ENCODE measurements at regions not wholly inside any gene's neighbourhood (a gene's known extent, or its start where the extent isn't known, plus 50 kb on each side); places are given as distances from the start of the nearest gene placed in this dataset.
"Not testable (repeated sequence)": the region's sequence is repeated elsewhere in the genome, so short reads cannot be mapped to it uniquely, and the experiment has no call there.

DNA sequence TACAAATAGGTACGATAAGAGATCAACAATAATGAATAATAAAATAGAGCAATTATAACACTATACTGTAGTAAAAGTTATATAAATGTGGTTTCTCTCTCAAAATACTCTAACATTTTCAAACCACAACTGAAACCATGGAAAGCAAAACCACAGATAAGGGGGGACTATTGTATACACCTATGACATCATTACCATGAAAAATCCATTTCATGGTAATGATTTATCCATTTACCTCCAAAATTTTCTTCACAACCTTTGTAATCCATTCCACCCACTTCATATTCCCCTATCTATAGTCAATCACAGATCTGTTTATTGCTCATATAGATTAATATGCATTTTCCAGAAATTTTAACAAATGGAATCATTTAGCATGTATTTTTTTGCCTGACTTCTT is 163.9 kb upstream of the G2E3 start:
- no peak overlapping the region for H3K27ac ChIP-seq (ENCODE audit: low read depth, low read length)
- no peak overlapping the region for H3K9ac ChIP-seq (ENCODE audit: low read depth, low read length)
- no peaks in the 10 kb centered on the region for H3K4me1 ChIP-seq (ENCODE audit: control insufficient read depth, insufficient read depth, low read length)
- H3K4me3 ChIP-seq (ENCODE audit: low read depth, low read length) = no peak overlapping the region
- H3K36me3 ChIP-seq (ENCODE audit: control insufficient read depth, insufficient read depth, low read length) = no peaks in the 10 kb centered on the region
- no peaks in the 10 kb centered on the region for H3K9me3 ChIP-seq (ENCODE audit: control insufficient read depth, insufficient read depth, low read length)
- no peaks in the 10 kb centered on the region for H3K27me3 ChIP-seq (ENCODE audit: control insufficient read depth, insufficient read depth, low read length)

DNA sequence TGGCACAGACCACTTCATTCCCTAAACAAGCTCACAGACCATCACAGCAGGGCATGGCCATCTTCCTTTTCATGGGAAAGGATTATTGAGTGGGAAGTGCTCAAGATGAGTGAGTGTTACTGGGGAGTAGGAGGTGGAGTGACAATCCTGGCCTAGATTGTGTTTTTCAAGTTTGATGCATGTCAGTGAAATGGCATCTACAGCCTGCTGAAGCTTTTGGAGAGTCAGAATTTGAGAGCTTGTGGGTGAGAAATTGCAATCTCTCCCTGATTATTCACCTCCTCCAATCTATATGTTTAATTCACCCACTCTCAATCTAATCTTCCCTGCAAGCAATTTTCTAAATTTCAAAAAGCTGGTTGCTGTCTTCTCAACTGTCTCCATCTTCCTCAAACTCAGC is 156.1 kb upstream of the G2E3 start:
- no peak overlapping the region for H3K27ac ChIP-seq (ENCODE audit: low read depth, low read length)
- H3K4me1 ChIP-seq (ENCODE audit: control insufficient read depth, insufficient read depth, low read length) = no peaks in the 10 kb centered on the region
- no peaks in the 10 kb centered on the region for H3K9me3 ChIP-seq (ENCODE audit: control insufficient read depth, insufficient read depth, low read length)
- H3K27me3 ChIP-seq (ENCODE audit: control insufficient read depth, insufficient read depth, low read length) = no peaks in the 10 kb centered on the region
- H3K36me3 ChIP-seq (ENCODE audit: control insufficient read depth, insufficient read depth, low read length) = no peaks in the 10 kb centered on the region
- H3K4me3 ChIP-seq (ENCODE audit: low read depth, low read length) = no peak overlapping the region
- no peak overlapping the region for H3K9ac ChIP-seq (ENCODE audit: low read depth, low read length)

DNA sequence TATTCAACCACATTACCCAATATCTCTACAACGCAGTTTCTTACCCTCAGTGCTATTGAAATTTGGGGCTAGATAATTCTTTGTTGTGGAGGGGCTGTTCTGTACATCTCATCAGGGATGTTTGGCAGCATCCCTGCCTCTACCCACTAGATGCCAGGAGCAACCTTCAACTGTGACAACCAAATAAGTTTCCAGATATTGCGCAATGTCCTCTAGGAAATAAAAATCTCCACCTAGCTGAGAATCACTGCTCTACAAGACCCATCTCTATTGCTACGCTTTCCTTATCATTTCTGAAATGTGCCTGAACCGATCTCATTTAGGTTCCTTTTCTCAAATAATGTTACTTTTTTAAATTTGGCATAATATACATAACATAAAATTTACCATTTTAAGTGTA is 155.2 kb upstream of the G2E3 start:
- no peaks in the 10 kb centered on the region for H3K9me3 ChIP-seq (ENCODE audit: control insufficient read depth, insufficient read depth, low read length)
- no peak overlapping the region for H3K4me3 ChIP-seq (ENCODE audit: low read depth, low read length)
- H3K27me3 ChIP-seq (ENCODE audit: control insufficient read depth, insufficient read depth, low read length) = no peaks in the 10 kb centered on the region
- no peaks in the 10 kb centered on the region for H3K4me1 ChIP-seq (ENCODE audit: control insufficient read depth, insufficient read depth, low read length)
- no peak overlapping the region for H3K9ac ChIP-seq (ENCODE audit: low read depth, low read length)
- no peaks in the 10 kb centered on the region for H3K36me3 ChIP-seq (ENCODE audit: control insufficient read depth, insufficient read depth, low read length)
- no peak overlapping the region for H3K27ac ChIP-seq (ENCODE audit: low read depth, low read length)

DNA sequence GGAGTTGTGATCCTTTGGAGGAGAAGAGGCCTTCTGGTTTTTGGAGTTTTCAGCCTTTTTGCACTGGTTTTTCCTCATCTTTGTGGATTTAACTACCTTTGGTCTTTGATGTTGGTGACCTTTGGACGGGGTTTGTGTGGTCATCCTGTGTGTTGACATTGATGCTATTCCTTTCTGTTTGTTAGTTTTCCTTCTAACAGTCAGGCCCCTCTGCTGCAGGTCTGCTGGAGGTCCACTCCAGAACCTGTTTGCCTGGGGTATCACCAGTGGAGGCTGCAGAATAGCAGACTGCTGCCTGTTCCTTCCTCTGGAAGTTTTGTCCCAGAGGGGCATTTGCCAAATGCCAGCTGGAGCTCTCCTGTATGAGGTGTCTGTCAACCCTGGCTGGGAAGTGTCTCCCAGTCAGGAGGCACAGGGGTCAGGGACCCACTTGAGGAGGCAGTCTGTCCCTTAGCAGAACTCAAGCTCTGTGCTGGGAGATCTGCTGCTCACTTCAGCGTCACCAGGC is 149.4 kb upstream of the G2E3 start:
- not testable (repeated sequence) for H3K36me3 ChIP-seq (ENCODE audit: control insufficient read depth, insufficient read depth, low read length); H3K4me3 ChIP-seq (ENCODE audit: low read depth, low read length); H3K27me3 ChIP-seq (ENCODE audit: control insufficient read depth, insufficient read depth, low read length); H3K9me3 ChIP-seq (ENCODE audit: control insufficient read depth, insufficient read depth, low read length); H3K4me1 ChIP-seq (ENCODE audit: control insufficient read depth, insufficient read depth, low read length); H3K27ac ChIP-seq (ENCODE audit: low read depth, low read length); H3K9ac ChIP-seq (ENCODE audit: low read depth, low read length)

DNA sequence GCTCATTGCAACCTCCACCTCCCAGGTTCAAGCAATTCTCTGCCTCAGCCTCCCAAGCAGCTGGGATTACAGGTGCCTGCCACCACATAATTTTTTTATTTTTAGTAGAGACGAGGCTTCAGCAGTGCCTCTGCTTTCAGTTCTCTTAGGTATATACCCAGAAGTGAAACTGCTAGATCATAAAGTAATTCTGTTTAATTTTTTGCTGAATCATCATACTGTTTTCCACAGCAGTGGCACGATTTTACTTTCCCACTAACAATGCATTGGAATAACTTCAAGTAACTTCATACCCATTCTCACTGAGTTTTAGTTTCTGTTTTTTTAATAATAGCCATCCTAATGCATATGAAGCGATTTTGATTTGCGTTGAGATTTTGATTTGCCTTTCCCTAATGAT is 148.0 kb upstream of the G2E3 start:
- Histone ChIP-seq H3K9me3 (ENCODE audit: control insufficient read depth, insufficient read depth, low read length) (no peaks in the 10 kb centered on the region; the same call in 1 of the 2 replicates), H3K9ac (ENCODE audit: low read depth, low read length) (no peak overlapping the region), H3K4me3 (ENCODE audit: low read depth, low read length) (no peak overlapping the region), H3K4me1 (ENCODE audit: control insufficient read depth, insufficient read depth, low read length) (no peaks in the 10 kb centered on the region), H3K36me3 (ENCODE audit: control insufficient read depth, insufficient read depth, low read length) (no peaks in the 10 kb centered on the region), H3K27me3 (ENCODE audit: control insufficient read depth, insufficient read depth, low read length) (no peaks in the 10 kb centered on the region), H3K27ac (ENCODE audit: low read depth, low read length) (no peak overlapping the region)

DNA sequence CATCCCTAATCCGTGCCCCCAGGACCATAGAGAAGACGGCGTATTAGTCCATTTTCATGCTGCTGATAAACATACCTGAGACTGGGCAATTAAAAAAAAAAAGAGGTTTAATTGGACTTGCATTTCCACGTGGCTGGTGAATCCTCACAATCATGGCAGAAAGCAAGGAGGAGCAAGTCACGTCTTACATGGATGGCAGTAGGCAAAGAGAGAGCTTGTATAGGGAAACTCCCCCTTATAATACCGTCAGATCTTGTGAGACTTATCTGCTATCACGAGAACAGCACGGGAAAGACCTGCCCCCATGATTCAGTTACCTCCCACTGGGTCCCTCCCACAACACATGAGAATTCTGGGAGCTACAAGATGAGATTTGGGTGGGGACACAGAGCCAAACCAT is 145.8 kb upstream of the G2E3 start:
- H3K27me3 ChIP-seq (ENCODE audit: control insufficient read depth, insufficient read depth, low read length); H3K9me3 ChIP-seq (ENCODE audit: control insufficient read depth, insufficient read depth, low read length); H3K4me3 ChIP-seq (ENCODE audit: low read depth, low read length); H3K9ac ChIP-seq (ENCODE audit: low read depth, low read length); H3K36me3 ChIP-seq (ENCODE audit: control insufficient read depth, insufficient read depth, low read length); H3K27ac ChIP-seq (ENCODE audit: low read depth, low read length); H3K4me1 ChIP-seq (ENCODE audit: control insufficient read depth, insufficient read depth, low read length): not testable (repeated sequence)

DNA sequence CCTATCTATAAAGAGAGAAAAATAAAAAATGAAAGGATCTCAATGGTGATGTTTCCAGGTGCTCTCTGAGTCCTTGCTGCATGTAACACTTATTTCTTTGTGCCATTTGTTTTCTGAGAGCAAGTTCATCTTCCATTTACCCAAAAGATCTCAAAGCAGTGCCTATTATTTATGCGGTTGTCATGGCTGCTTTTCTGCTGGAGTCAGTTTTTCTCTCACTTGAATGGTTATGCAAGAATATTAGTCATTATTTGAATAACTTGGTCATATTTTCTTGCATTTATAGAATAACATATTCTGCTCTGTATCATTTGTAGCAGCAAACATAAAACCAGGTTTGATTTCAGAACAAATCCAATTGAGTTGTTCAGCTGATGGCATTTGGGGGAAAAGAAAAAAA is 141.8 kb upstream of the G2E3 start:
- Histone ChIP-seq H3K27me3 (ENCODE audit: control insufficient read depth, insufficient read depth, low read length) (no peaks in the 10 kb centered on the region), H3K4me3 (ENCODE audit: low read depth, low read length) (no peak overlapping the region), H3K27ac (ENCODE audit: low read depth, low read length) (no peak overlapping the region), H3K36me3 (ENCODE audit: control insufficient read depth, insufficient read depth, low read length) (no peaks in the 10 kb centered on the region), H3K9ac (ENCODE audit: low read depth, low read length) (no peak overlapping the region), H3K9me3 (ENCODE audit: control insufficient read depth, insufficient read depth, low read length) (no peaks in the 10 kb centered on the region; the same call in 1 of the 2 replicates), H3K4me1 (ENCODE audit: control insufficient read depth, insufficient read depth, low read length) (peaks cover 6% of the 10 kb centered on the region)

DNA sequence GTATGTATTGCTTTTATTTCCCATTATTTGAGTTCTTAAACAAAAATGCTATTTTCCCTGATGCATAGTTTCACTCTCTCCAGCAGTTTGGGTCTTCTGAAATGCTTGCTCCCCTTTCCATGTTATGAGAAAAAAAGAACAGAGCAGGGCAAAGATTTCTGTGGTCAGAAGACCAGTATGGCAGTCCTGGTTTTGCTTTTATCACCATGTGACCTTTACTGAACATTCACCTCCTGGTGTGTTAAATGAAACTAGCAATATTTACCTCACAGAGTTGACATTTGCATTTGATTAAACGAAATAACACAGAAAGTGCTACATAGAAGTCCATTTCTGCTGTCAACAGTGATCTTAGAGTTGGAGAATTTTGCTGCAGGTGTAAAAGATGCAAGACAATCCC is 141.0 kb upstream of the G2E3 start:
- H3K9ac ChIP-seq (ENCODE audit: low read depth, low read length) = no peak overlapping the region
- H3K27me3 ChIP-seq (ENCODE audit: control insufficient read depth, insufficient read depth, low read length) = no peaks in the 10 kb centered on the region
- H3K9me3 ChIP-seq (ENCODE audit: control insufficient read depth, insufficient read depth, low read length) = no peaks in the 10 kb centered on the region; the same call in 1 of the 2 replicates
- H3K4me1 ChIP-seq (ENCODE audit: control insufficient read depth, insufficient read depth, low read length) = peaks cover 9% of the 10 kb centered on the region
- no peak overlapping the region for H3K4me3 ChIP-seq (ENCODE audit: low read depth, low read length)
- no peak overlapping the region for H3K27ac ChIP-seq (ENCODE audit: low read depth, low read length)
- no peaks in the 10 kb centered on the region for H3K36me3 ChIP-seq (ENCODE audit: control insufficient read depth, insufficient read depth, low read length)

DNA sequence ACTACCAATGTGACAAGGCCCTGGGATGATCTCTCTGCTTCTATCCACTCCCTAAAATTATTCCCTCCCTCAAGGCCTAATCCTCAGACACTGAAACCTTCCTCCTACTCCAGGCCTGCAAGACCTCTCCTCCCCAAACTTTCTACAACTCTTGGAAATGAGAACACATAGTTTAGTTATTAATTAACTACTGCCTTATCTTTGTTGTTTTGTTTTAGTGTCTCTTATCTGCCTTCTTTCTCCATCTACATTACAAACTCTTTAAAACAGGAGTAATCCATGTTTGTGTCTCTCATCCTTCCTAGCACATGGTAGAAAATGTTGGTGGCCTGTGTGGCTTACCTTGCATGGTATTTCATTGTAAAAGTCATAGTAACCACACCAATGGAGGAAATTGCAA is 139.9 kb upstream of the G2E3 start:
- Histone ChIP-seq H3K36me3 (ENCODE audit: control insufficient read depth, insufficient read depth, low read length) (no peaks in the 10 kb centered on the region), H3K9me3 (ENCODE audit: control insufficient read depth, insufficient read depth, low read length) (no peaks in the 10 kb centered on the region), H3K4me3 (ENCODE audit: low read depth, low read length) (no peak overlapping the region), H3K4me1 (ENCODE audit: control insufficient read depth, insufficient read depth, low read length) (peaks cover 9% of the 10 kb centered on the region), H3K9ac (ENCODE audit: low read depth, low read length) (no peak overlapping the region), H3K27ac (ENCODE audit: low read depth, low read length) (no peak overlapping the region), H3K27me3 (ENCODE audit: control insufficient read depth, insufficient read depth, low read length) (no peaks in the 10 kb centered on the region)

DNA sequence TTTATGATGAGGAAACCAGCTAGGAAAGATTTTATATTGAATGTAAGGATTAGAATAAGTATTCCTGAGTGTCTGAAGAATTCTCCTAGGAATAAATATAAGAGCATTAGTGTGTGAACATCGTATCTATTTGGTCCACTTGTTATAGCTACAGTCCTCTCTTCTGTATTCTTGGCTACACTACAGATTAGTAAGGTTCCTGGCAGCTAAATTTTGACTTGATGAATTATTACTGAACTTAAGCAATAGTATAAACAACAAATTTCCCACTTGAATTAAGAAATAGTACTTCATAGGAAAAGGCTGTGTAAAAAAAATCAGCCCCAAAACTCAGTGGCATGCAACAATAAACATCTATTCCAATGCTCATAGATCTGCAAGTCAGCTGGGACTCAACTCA is 138.4 kb upstream of the G2E3 start:
- Histone ChIP-seq H3K4me3 (ENCODE audit: low read depth, low read length) (no peak overlapping the region), H3K4me1 (ENCODE audit: control insufficient read depth, insufficient read depth, low read length) (peaks cover 9% of the 10 kb centered on the region), H3K36me3 (ENCODE audit: control insufficient read depth, insufficient read depth, low read length) (no peaks in the 10 kb centered on the region), H3K27me3 (ENCODE audit: control insufficient read depth, insufficient read depth, low read length) (no peaks in the 10 kb centered on the region), H3K9me3 (ENCODE audit: control insufficient read depth, insufficient read depth, low read length) (no peaks in the 10 kb centered on the region), H3K9ac (ENCODE audit: low read depth, low read length) (no peak overlapping the region), H3K27ac (ENCODE audit: low read depth, low read length) (no peak overlapping the region)

DNA sequence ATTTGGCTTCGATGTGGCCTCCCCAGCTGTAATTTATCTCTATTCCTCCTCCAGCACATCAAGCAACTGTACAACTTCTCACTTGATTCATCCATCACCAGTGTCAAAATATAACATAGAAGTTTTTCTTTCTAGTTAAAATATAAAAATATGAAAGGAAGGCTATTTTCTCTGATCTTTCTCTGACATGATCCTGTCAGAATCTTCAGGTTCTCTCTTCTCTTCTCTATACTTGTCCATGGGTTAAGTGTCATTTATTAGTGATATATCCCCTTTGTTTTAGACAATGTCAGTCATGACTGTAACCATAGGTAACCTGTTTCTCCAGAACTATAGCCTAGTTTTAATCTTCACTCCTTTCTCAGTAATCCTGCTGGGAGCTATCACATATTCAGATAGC is 132.5 kb upstream of the G2E3 start:
- Histone ChIP-seq H3K36me3 (ENCODE audit: control insufficient read depth, insufficient read depth, low read length) (no peaks in the 10 kb centered on the region), H3K27ac (ENCODE audit: low read depth, low read length) (no peak overlapping the region), H3K4me1 (ENCODE audit: control insufficient read depth, insufficient read depth, low read length) (peaks cover 9% of the 10 kb centered on the region), H3K9me3 (ENCODE audit: control insufficient read depth, insufficient read depth, low read length) (no peaks in the 10 kb centered on the region), H3K4me3 (ENCODE audit: low read depth, low read length) (no peak overlapping the region), H3K27me3 (ENCODE audit: control insufficient read depth, insufficient read depth, low read length) (no peaks in the 10 kb centered on the region), H3K9ac (ENCODE audit: low read depth, low read length) (no peak overlapping the region)

DNA sequence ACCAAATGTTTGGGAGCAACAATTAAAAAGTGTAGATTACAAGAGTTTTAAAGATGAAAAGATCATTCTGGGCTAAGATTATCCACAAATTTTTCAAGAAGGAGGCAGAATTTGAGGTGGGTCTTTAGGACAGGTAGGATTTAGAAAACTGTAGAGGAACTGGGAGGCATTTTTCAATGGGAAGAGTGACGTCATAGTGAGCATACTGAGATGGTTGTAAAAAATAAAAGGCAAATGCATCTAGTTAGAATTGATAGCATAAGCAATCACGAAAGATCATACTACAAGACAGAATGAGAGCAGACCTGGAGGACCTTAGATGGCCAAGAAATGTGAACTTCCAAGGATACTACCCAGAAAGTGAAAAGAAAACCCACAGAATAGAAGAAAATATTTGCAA is 131.6 kb upstream of the G2E3 start:
- Histone ChIP-seq H3K27me3 (ENCODE audit: control insufficient read depth, insufficient read depth, low read length) (no peaks in the 10 kb centered on the region), H3K9me3 (ENCODE audit: control insufficient read depth, insufficient read depth, low read length) (no peaks in the 10 kb centered on the region), H3K36me3 (ENCODE audit: control insufficient read depth, insufficient read depth, low read length) (no peaks in the 10 kb centered on the region), H3K4me3 (ENCODE audit: low read depth, low read length) (no peak overlapping the region), H3K9ac (ENCODE audit: low read depth, low read length) (no peak overlapping the region), H3K4me1 (ENCODE audit: control insufficient read depth, insufficient read depth, low read length) (no peaks in the 10 kb centered on the region), H3K27ac (ENCODE audit: low read depth, low read length) (no peak overlapping the region)
